OCI-LY7 (cell line): ENCODE measurements at regions not wholly inside any gene's neighbourhood (a gene's known extent, or its start where the extent isn't known, plus 50 kb on each side); places are given as distances from the start of the nearest gene placed in this dataset.

Source experiments
- BruUV-seq: library from RNA; stranded (reverse); fragments of 400-500 nt; replicated peaks from 2 replicates; lab custom pipeline; 2021; lab: Mats Ljungman, UMichigan
- CTCF ChIA-PET: fragments of 300-600 bp; sonication (Branson Sonifier 250); formaldehyde crosslinking; loops from one replicate; lab custom pipeline; 2022; ENCODE audit warnings: antibody characterized with exemption; ENCODE audit not compliant: unreplicated experiment; lab: Charles Lee
- POLR2A ChIA-PET: fragments of 300-600 bp; sonication (Branson Sonifier 250); formaldehyde crosslinking; loops from one replicate; lab custom pipeline; 2022; ENCODE audit warnings: antibody characterized with exemption; lab: Charles Lee
- DNase-seq: peaks from one replicate; pipeline ENCODE4 v3.0.0-alpha.2; 2015; ENCODE audit warnings: low spot score
- H2AFZ ChIP-seq: fragments of 200-600 bp; sonication (generic), shearing (Covaris generic); 2 replicates; pipeline ENCODE4 v1.6.1; 2014; ENCODE audit warnings: mild to moderate bottlenecking, antibody characterized with exemption, low read length, moderate library complexity
- H3K27ac ChIP-seq: fragments of 200-600 bp; sonication (generic); 2 replicates; pipeline ENCODE4 v1.5.1; 2014; ENCODE audit warnings: mixed run types, low read depth, mild to moderate bottlenecking, moderate library complexity, low read length, inconsistent platforms; ENCODE audit not compliant: poor library complexity, severe bottlenecking
- H3K36me3 ChIP-seq: fragments of 200-600 bp; sonication (generic); 2 replicates; pipeline ENCODE4 v1.6.1; 2014; ENCODE audit warnings: mild to moderate bottlenecking, antibody characterized with exemption, low read length, moderate library complexity, mixed read lengths; ENCODE audit not compliant: insufficient read depth
- H3K4me1 ChIP-seq: fragments of 200-600 bp; sonication (generic); 2 replicates; pipeline ENCODE4 v1.5.1; 2014; ENCODE audit warnings: mild to moderate bottlenecking, low read length; ENCODE audit not compliant: insufficient read depth, poor library complexity, severe bottlenecking
- H3K4me2 ChIP-seq: fragments of 200-600 bp; sonication (generic); 2 replicates; pipeline ENCODE4 v1.6.1; 2014; ENCODE audit warnings: mild to moderate bottlenecking, low read length
- H3K4me3 ChIP-seq: fragments of 200-600 bp; sonication (generic); 2 replicates; pipeline ENCODE4 v1.5.1; 2014; ENCODE audit warnings: mild to moderate bottlenecking, low read depth, low read length; ENCODE audit not compliant: poor library complexity, severe bottlenecking
- H3K79me2 ChIP-seq: fragments of 200-600 bp; sonication (generic); 2 replicates; pipeline ENCODE4 v1.6.1; 2016; ENCODE audit warnings: low read depth, mild to moderate bottlenecking, low read length, moderate library complexity, mixed read lengths; ENCODE audit not compliant: insufficient read depth
- H3K9me2 ChIP-seq: fragments of 200-600 bp; sonication (generic); 2 replicates; pipeline ENCODE4 v1.6.1; 2016; ENCODE audit warnings: mild to moderate bottlenecking, low read length, mixed read lengths; ENCODE audit not compliant: insufficient read depth
- H3K9me3 ChIP-seq: fragments of 200-600 bp; sonication (generic); 2 replicates; pipeline ENCODE4 v1.6.1; 2014; ENCODE audit warnings: mild to moderate bottlenecking, mixed run types, low read length, mixed read lengths
- H4K20me1 ChIP-seq: fragments of 200-600 bp; sonication (generic); 2 replicates; pipeline ENCODE4 v1.6.1; 2014; ENCODE audit warnings: mild to moderate bottlenecking, antibody characterized with exemption, low read length, moderate library complexity, mixed read lengths; ENCODE audit not compliant: insufficient read depth
- EZH2phosphoT487 ChIP-seq: fragments of 200-600 bp; sonication (generic); IDR thresholded peaks from 2 replicates; pipeline ENCODE4 v1.6.1; 2018; ENCODE audit warnings: low read depth, borderline replicate concordance, mild to moderate bottlenecking, mixed run types, antibody characterized with exemption, low read length, moderate library complexity, mixed read lengths
- intact Hi-C: fragments of 100-400 bp; cut with micrococcal nuclease; formaldehyde crosslinking; loops from one replicate; pipeline ENCODE4 v1.10.0; 2022; ENCODE audit not compliant: unreplicated experiment
- TF ChIP-seq, protein P1 (sequence below): fragments of 200-600 bp; sonication (generic); conservative IDR thresholded peaks from 2 replicates; pipeline ENCODE4 v1.5.1; 2014; ENCODE audit warnings: mild to moderate bottlenecking, antibody characterized with exemption, low read length, moderate library complexity, mixed read lengths

DNA sequence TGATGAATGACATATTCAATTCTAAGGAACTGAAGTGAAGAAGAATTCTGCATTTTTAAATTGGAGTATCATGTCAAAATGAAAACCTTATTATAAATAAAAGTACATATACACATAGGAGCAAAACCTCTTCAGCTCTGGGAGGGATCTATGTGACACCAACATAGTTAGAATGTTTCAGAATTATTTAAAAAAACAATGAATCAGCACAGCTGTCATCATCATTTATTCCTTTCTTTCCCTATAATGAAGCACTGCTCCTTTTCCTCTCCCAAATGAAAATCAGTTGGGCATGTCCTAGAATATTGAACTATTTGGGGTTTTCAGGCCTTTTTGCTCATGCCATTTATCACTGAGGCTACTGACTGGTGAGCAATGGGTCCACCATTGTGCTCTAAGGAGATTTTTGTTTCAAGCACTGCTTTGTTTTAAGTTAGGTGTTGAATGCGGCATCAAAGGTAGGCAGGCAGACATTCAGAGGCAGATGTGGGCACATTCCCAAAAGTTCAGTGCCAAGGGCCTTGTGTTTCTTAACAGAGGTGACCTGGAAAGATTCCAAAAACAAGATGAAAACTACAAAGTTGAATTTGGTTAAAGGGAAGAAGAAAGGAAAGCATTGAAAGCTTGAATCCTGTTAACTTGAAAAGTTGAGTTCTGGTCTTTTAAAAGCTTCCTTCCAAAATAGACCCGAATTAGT lies 126.4 kb upstream of the ADAMTSL1 start:
- no peaks in the 10 kb centered on the region for H3K4me1 ChIP-seq
- no TSS peak for BruUV-seq
- no peaks in the 10 kb centered on the region for H3K9me2 ChIP-seq
- H3K27ac ChIP-seq, result no peak overlapping the region
- H3K4me2 ChIP-seq, result no peak overlapping the region
- intact Hi-C loops, result no loop called here
- no peak for DNase-seq
- POLR2A ChIA-PET, result interaction anchor here (1.0 kb wide), 1 partner anchor 9 kb away, joined by 3 read pairs; no protein-coding TSS in a partner anchor
- TF ChIP-seq EZH2phosphoT487, result no peak
- TF ChIP-seq, protein P1, sequence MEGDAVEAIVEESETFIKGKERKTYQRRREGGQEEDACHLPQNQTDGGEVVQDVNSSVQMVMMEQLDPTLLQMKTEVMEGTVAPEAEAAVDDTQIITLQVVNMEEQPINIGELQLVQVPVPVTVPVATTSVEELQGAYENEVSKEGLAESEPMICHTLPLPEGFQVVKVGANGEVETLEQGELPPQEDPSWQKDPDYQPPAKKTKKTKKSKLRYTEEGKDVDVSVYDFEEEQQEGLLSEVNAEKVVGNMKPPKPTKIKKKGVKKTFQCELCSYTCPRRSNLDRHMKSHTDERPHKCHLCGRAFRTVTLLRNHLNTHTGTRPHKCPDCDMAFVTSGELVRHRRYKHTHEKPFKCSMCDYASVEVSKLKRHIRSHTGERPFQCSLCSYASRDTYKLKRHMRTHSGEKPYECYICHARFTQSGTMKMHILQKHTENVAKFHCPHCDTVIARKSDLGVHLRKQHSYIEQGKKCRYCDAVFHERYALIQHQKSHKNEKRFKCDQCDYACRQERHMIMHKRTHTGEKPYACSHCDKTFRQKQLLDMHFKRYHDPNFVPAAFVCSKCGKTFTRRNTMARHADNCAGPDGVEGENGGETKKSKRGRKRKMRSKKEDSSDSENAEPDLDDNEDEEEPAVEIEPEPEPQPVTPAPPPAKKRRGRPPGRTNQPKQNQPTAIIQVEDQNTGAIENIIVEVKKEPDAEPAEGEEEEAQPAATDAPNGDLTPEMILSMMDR, result no peak
- no peak overlapping the region for H2AFZ ChIP-seq
- no peaks in the 10 kb centered on the region for H4K20me1 ChIP-seq
- H3K4me3 ChIP-seq, result no peak overlapping the region
- no peaks in the 10 kb centered on the region for H3K36me3 ChIP-seq
- H3K79me2 ChIP-seq, result no peaks in the 10 kb centered on the region
- CTCF ChIA-PET, result no interaction called here
- H3K9me3 ChIP-seq, result no peaks in the 10 kb centered on the region

DNA sequence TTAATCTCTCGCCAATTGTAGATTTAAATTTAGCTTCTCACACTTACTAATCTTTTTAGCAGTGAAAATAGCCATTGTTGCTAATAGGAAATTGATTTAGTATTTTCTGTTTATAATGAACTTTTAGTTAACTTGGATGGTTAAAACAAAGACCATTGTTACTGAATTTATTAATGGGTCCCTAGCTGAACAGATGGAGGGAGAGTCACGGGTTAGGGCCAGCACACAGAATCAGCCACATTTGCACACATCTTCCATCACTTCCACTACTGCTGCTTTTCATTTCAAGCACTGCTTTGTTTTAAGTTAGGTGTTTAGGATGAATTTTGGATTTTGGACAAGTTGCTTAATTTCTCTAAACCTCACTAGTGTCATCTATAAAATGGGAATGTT lies 125.9 kb upstream of the ADAMTSL1 start:
- H2AFZ ChIP-seq, result no peak overlapping the region
- H3K9me3 ChIP-seq, result no peaks in the 10 kb centered on the region
- no peak for DNase-seq
- no peaks in the 10 kb centered on the region for H3K4me1 ChIP-seq
- CTCF ChIA-PET, result no interaction called here
- no peaks in the 10 kb centered on the region for H3K79me2 ChIP-seq
- no peaks in the 10 kb centered on the region for H4K20me1 ChIP-seq
- no peak overlapping the region for H3K4me3 ChIP-seq
- POLR2A ChIA-PET, result interaction anchor here (1.0 kb wide), 1 partner anchor 9 kb away, joined by 3 read pairs; no protein-coding TSS in a partner anchor
- TF ChIP-seq, protein P1, result no peak
- TF ChIP-seq EZH2phosphoT487, result no peak
- H3K27ac ChIP-seq, result no peak overlapping the region
- H3K4me2 ChIP-seq, result no peak overlapping the region
- no TSS peak for BruUV-seq
- H3K9me2 ChIP-seq, result no peaks in the 10 kb centered on the region
- intact Hi-C loops, result no loop called here
- H3K36me3 ChIP-seq, result no peaks in the 10 kb centered on the region

DNA sequence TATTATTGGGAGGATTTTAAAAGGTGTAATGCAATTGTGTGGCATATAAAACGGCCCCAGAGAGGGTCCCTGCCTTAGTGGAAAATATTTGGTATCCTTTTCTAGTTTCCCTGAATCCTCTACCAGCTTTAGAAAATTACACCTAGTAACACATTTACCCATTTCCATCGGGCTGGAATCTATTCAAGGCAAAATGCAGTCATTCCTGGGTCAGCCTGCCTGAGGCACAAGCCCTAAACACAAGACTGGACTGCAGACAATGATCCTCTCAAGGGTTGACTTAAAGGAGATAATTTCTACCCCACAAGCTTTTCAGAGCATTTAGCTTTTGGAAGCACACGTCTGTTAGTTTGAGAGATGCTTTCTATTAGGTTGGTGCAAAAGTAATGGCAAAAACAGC lies 124.4 kb upstream of the ADAMTSL1 start:
- intact Hi-C loops, result no loop called here
- Histone ChIP-seq H3K9me2 (no peaks in the 10 kb centered on the region), H3K27ac (no peak overlapping the region), H3K4me2 (no peak overlapping the region), H3K9me3 (no peaks in the 10 kb centered on the region), H2AFZ (no peak overlapping the region), H3K4me3 (no peak overlapping the region), H3K36me3 (no peaks in the 10 kb centered on the region), H3K79me2 (no peaks in the 10 kb centered on the region), H4K20me1 (no peaks in the 10 kb centered on the region), H3K4me1 (no peaks in the 10 kb centered on the region)
- TF ChIP-seq, protein P1, result no peak
- TF ChIP-seq EZH2phosphoT487, result no peak
- no peak for DNase-seq
- BruUV-seq, result no TSS peak
- ChIA-PET POLR2A (no interaction called here), CTCF (no interaction called here)
